WTC11 (cell line): ENCODE measurements at regions not wholly inside any gene's neighbourhood (a gene's known extent, or its start where the extent isn't known, plus 50 kb on each side); places are given as distances from the start of the nearest gene placed in this dataset.

ENCODE experiments used
- ERG ChIP-seq: fragments of 250-450 bp; sonication (Bioruptor Pico); IDR thresholded peaks from 2 replicates; pipeline ENCODE4 v1.8.0; 2021; ENCODE audit warnings: mild to moderate bottlenecking
- NR3C1 ChIP-seq: sonication (generic); formaldehyde crosslinking; conservative IDR thresholded peaks from 2 replicates; pipeline ENCODE4 v1.8.1; 2023; ENCODE audit warnings: low read depth, mild to moderate bottlenecking, missing genetic modification reagents

GRCh38 chr5:133716532-133717183 lies 104.3 kb upstream of the FSTL4 start:
- TF ChIP-seq NR3C1 (CRISPR knock-in tag): no peak
- TF ChIP-seq ERG: no peak
